HG02610 (cell line): ENCODE measurements at regions not wholly inside any gene's neighbourhood (a gene's known extent, or its start where the extent isn't known, plus 50 kb on each side); places are given as distances from the start of the nearest gene placed in this dataset.
A peak's percentile ranks its signal among the peaks of the same experiment; 100 is the strongest.
"Not testable (repeated sequence)": the region's sequence is repeated elsewhere in the genome, so short reads cannot be mapped to it uniquely, and the experiment has no call there.

Experiments used
- ATAC-seq: cut with Tn5 transposase; IDR thresholded peaks from one replicate; pipeline ENCODE4 v1.9.1; 2021; ENCODE audit warnings: mild to moderate bottlenecking, moderate library complexity; ENCODE audit not compliant: unreplicated experiment

GRCh38 chr11:106152013-106152412 lies 74.6 kb downstream of the AASDHPPT start:
- no peak for ATAC-seq

- no peak for ATAC-seq
Measured at GRCh38 chr11:106152824-106153223, 75.4 kb downstream of the AASDHPPT start.

- ATAC-seq: peak; percentile 56
Measured at GRCh38 chr11:106156290-106156937, 79.0 kb downstream of the AASDHPPT start.

- no peak for ATAC-seq
Measured at GRCh38 chr11:106158406-106158805, 80.9 kb downstream of the AASDHPPT start.

- no peak for ATAC-seq
Measured at GRCh38 chr11:106159836-106160235, 82.4 kb downstream of the AASDHPPT start.

- no peak for ATAC-seq
Measured at GRCh38 chr11:106160494-106160893, 83.0 kb downstream of the AASDHPPT start.

- ATAC-seq: no peak
Measured at GRCh38 chr11:106161775-106162634, 84.5 kb downstream of the AASDHPPT start.

- ATAC-seq: no peak
Measured at GRCh38 chr11:106167085-106167484, 89.6 kb downstream of the AASDHPPT start.

GRCh38 chr11:106172386-106172991 lies 95.0 kb downstream of the AASDHPPT start:
- no peak for ATAC-seq

- no peak for ATAC-seq
Measured at GRCh38 chr11:106173291-106173690, 95.8 kb downstream of the AASDHPPT start.

GRCh38 chr11:106174003-106174402 lies 96.5 kb downstream of the AASDHPPT start:
- ATAC-seq: not testable (repeated sequence)

- no peak for ATAC-seq
Measured at GRCh38 chr11:106176817-106177216, 99.4 kb downstream of the AASDHPPT start.

GRCh38 chr11:106177311-106177710 lies 99.8 kb downstream of the AASDHPPT start:
- no peak for ATAC-seq

- ATAC-seq: no peak
Measured at GRCh38 chr11:106178361-106178760, 100.9 kb downstream of the AASDHPPT start.

GRCh38 chr11:106179048-106179447 lies 101.6 kb downstream of the AASDHPPT start:
- no peak for ATAC-seq

- no peak for ATAC-seq
Measured at GRCh38 chr11:106186630-106187029, 109.2 kb downstream of the AASDHPPT start.

- ATAC-seq: no peak
Measured at GRCh38 chr11:106187860-106188456, 110.5 kb downstream of the AASDHPPT start.

GRCh38 chr11:106193956-106194355 lies 116.5 kb downstream of the AASDHPPT start:
- no peak for ATAC-seq

GRCh38 chr11:106197438-106197837 lies 120.0 kb downstream of the AASDHPPT start:
- no peak for ATAC-seq

GRCh38 chr11:106202935-106203620 lies 125.6 kb downstream of the AASDHPPT start:
- no peak for ATAC-seq

GRCh38 chr11:106208760-106209159 lies 131.3 kb downstream of the AASDHPPT start:
- no peak for ATAC-seq
